C4-2B (cell line): ENCODE measurements at regions not wholly inside any gene's neighbourhood (a gene's known extent, or its start where the extent isn't known, plus 50 kb on each side); places are given as distances from the start of the nearest gene placed in this dataset.

Experiments
- ZFX ChIP-seq: fragments of 450-650 bp; IDR thresholded peaks from 2 replicates; pipeline ENCODE4 v1.6.1; 2017
- TF ChIP-seq, protein P1 (sequence below): fragments of 450-650 bp; conservative IDR thresholded peaks from 2 replicates; pipeline ENCODE4 v1.5.1; 2017; ENCODE audit warnings: mild to moderate bottlenecking

GRCh38 chr5:67434466-67434865 lies 237.9 kb upstream of the CD180 start:
- TF ChIP-seq, protein P1, sequence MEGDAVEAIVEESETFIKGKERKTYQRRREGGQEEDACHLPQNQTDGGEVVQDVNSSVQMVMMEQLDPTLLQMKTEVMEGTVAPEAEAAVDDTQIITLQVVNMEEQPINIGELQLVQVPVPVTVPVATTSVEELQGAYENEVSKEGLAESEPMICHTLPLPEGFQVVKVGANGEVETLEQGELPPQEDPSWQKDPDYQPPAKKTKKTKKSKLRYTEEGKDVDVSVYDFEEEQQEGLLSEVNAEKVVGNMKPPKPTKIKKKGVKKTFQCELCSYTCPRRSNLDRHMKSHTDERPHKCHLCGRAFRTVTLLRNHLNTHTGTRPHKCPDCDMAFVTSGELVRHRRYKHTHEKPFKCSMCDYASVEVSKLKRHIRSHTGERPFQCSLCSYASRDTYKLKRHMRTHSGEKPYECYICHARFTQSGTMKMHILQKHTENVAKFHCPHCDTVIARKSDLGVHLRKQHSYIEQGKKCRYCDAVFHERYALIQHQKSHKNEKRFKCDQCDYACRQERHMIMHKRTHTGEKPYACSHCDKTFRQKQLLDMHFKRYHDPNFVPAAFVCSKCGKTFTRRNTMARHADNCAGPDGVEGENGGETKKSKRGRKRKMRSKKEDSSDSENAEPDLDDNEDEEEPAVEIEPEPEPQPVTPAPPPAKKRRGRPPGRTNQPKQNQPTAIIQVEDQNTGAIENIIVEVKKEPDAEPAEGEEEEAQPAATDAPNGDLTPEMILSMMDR = no peak
- no peak for TF ChIP-seq ZFX
